Fibroblast of lung (primary cell): ENCODE measurements at regions not wholly inside any gene's neighbourhood (a gene's known extent, or its start where the extent isn't known, plus 50 kb on each side); places are given as distances from the start of the nearest gene placed in this dataset.

Experiments
- DNase-seq, 2 donors: peaks; one replicate each; pipeline versions ENCODE4 v3.0.0 to v3.0.0-alpha.2; 2010; ENCODE audit warnings: low read depth in 2 of 2
- H2AFZ ChIP-seq: 2 replicates; pipeline ENCODE4 v1.5.1; 2012; ENCODE audit warnings: low read length, control low read depth, inconsistent platforms
- H3K27ac ChIP-seq: 2 replicates; pipeline ENCODE4 v1.5.1; 2011; ENCODE audit warnings: low read length, control low read depth; ENCODE audit not compliant: insufficient read depth
- H3K27me3 ChIP-seq: 2 replicates; pipeline ENCODE4 v1.5.1; 2011; ENCODE audit warnings: mild to moderate bottlenecking, low read length; ENCODE audit not compliant: control insufficient read depth, insufficient read depth
- H3K36me3 ChIP-seq: 2 replicates; pipeline ENCODE4 v1.5.1; 2011; ENCODE audit warnings: low read length; ENCODE audit not compliant: control insufficient read depth, insufficient read depth
- H3K4me1 ChIP-seq: 2 replicates; pipeline ENCODE4 v1.5.1; 2011; ENCODE audit warnings: low read length; ENCODE audit not compliant: control insufficient read depth, insufficient read depth; ENCODE audit errors: extremely low read depth
- H3K4me2 ChIP-seq: 2 replicates; pipeline ENCODE4 v1.5.1; 2011; ENCODE audit warnings: low read length, control low read depth; ENCODE audit not compliant: insufficient read depth; ENCODE audit errors: extremely low read depth
- H3K4me3 ChIP-seq, 4 experiments: fragments of 200-600 bp in 1 of 4; sonication (generic) in 1 of 4; replicated peaks in 1 of 4; 2 replicates each; pipeline ENCODE4 v1.5.1; 2011 to 2016; ENCODE audit warnings: low read length in 4 of 4, low read depth in 3 of 4, mild to moderate bottlenecking in 3 of 4, control low read depth in 2 of 4, inconsistent platforms in 1 of 4, mixed read lengths in 1 of 4; ENCODE audit not compliant: insufficient read depth in 1 of 4; ENCODE audit errors: control extremely low read depth in 1 of 4
- H3K79me2 ChIP-seq: 2 replicates; pipeline ENCODE4 v1.5.1; 2012; ENCODE audit warnings: mild to moderate bottlenecking, low read length, inconsistent platforms; ENCODE audit not compliant: control insufficient read depth, insufficient read depth
- H3K9ac ChIP-seq: 2 replicates; pipeline ENCODE4 v1.5.1; 2011; ENCODE audit warnings: mild to moderate bottlenecking, low read length, control low read depth; ENCODE audit not compliant: insufficient read depth
- H3K9me3 ChIP-seq: 2 replicates; pipeline ENCODE4 v1.5.1; 2012; ENCODE audit warnings: low read depth, low read length; ENCODE audit not compliant: control insufficient read depth, insufficient read depth
- H4K20me1 ChIP-seq: 2 replicates; pipeline ENCODE4 v1.5.1; 2011; ENCODE audit warnings: low read length; ENCODE audit not compliant: control insufficient read depth, insufficient read depth; ENCODE audit errors: extremely low read depth
- EZH2 ChIP-seq: IDR thresholded peaks from 2 replicates; pipeline ENCODE4 v1.5.1; 2012; ENCODE audit warnings: low read length, control low read depth, mild to moderate bottlenecking; ENCODE audit errors: missing control alignments
- TF ChIP-seq, protein P1 (sequence below), 2 donors: IDR thresholded peaks in 1 of 2; conservative IDR thresholded peaks in 1 of 2; 1 replicate in 1 of 2; 2 replicates in 1 of 2; pipeline ENCODE4 v1.5.1; 2011 to 2012; ENCODE audit warnings: low read length in 2 of 2, control low read depth in 1 of 2, inconsistent platforms in 1 of 2, low read depth in 1 of 2, mild to moderate bottlenecking in 1 of 2

DNA sequence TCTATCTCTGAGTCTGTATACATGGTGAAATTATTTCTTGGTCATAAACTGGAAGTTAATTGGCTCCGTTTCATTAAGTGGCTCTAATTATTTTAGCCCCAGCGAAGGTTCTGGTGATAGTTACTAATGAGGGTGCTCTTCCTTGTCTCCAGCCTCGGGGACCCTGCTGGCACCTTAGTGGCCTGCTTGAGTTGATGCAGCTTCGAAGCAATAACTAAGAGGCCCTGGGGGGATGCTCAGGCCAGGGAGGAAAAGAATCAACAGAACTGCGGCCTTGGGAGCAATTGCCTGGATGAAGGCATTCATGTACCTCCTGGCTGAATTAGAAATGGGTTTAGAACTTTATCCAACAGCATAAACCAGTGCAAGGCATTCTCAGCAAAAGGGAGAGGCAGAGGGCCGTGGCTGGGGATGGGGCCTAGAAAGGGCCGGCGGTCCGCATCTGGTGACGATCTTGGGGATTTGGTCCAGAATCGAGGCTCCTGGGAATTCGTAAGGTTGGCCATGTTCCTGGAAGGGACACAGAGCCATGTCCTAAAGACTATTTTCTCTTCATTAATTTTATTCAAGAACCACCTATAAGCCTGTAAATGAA lies 100.0 kb upstream of the AJAP1 start:
- H3K9ac ChIP-seq, result no peak overlapping the region
- H3K4me1 ChIP-seq, result no peaks in the 10 kb centered on the region
- H3K27me3 ChIP-seq, result no peaks in the 10 kb centered on the region
- no peak for DNase-seq
- no peaks in the 10 kb centered on the region for H4K20me1 ChIP-seq
- no peaks in the 10 kb centered on the region for H3K79me2 ChIP-seq
- H2AFZ ChIP-seq, result no peak overlapping the region
- TF ChIP-seq, protein P1, sequence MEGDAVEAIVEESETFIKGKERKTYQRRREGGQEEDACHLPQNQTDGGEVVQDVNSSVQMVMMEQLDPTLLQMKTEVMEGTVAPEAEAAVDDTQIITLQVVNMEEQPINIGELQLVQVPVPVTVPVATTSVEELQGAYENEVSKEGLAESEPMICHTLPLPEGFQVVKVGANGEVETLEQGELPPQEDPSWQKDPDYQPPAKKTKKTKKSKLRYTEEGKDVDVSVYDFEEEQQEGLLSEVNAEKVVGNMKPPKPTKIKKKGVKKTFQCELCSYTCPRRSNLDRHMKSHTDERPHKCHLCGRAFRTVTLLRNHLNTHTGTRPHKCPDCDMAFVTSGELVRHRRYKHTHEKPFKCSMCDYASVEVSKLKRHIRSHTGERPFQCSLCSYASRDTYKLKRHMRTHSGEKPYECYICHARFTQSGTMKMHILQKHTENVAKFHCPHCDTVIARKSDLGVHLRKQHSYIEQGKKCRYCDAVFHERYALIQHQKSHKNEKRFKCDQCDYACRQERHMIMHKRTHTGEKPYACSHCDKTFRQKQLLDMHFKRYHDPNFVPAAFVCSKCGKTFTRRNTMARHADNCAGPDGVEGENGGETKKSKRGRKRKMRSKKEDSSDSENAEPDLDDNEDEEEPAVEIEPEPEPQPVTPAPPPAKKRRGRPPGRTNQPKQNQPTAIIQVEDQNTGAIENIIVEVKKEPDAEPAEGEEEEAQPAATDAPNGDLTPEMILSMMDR (conservative IDR thresholded peaks at IDR 0.05 in 1 of 2, IDR thresholded peaks at IDR 0.05 in 1 of 2; ENCODE audit: low read depth in 1 of 2, low read length in 2 of 2), result no peak
- no peak for TF ChIP-seq EZH2
- no peak overlapping the region for H3K27ac ChIP-seq
- no peak overlapping the region for H3K4me3 ChIP-seq
- H3K9me3 ChIP-seq, result no peaks in the 10 kb centered on the region
- H3K4me2 ChIP-seq, result no peak overlapping the region
- no peaks in the 10 kb centered on the region for H3K36me3 ChIP-seq

GRCh38 chr1:4557949-4558348 lies 96.5 kb upstream of the AJAP1 start:
- Histone ChIP-seq H3K27me3 (no peaks in the 10 kb centered on the region), H3K27ac (no peak overlapping the region), H3K4me3 (no peak overlapping the region), H3K4me2 (no peak overlapping the region), H3K79me2 (no peaks in the 10 kb centered on the region), H3K9me3 (no peaks in the 10 kb centered on the region), H4K20me1 (no peaks in the 10 kb centered on the region), H3K9ac (no peak overlapping the region), H3K36me3 (no peaks in the 10 kb centered on the region), H3K4me1 (no peaks in the 10 kb centered on the region), H2AFZ (no peak overlapping the region)
- TF ChIP-seq, protein P1 (conservative IDR thresholded peaks at IDR 0.05 in 1 of 2, IDR thresholded peaks at IDR 0.05 in 1 of 2; ENCODE audit: low read depth in 1 of 2, low read length in 2 of 2), result no peak
- TF ChIP-seq EZH2, result no peak
- no peak for DNase-seq

DNA sequence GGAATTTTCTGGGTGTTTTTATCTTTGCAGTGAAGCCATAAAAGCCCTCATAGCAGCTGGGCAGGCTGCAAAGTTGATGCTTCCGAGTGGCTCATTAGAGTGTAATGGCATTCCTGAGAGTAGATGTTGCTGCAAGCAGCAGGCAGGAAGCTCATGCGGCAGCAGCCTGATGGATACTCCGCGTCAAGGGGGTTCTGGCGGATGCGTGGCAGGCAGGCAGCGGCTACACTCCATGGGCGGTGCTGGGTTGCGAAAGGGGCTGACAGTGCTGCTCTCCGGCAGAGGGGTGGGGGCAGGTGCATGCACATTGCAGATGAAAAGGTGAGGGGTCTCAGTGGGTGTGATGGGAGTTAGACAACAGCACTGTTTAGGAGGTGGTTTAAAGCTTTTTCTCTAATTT lies 93.2 kb upstream of the AJAP1 start:
- no peak for TF ChIP-seq EZH2
- TF ChIP-seq, protein P1 (conservative IDR thresholded peaks at IDR 0.05 in 1 of 2, IDR thresholded peaks at IDR 0.05 in 1 of 2; ENCODE audit: low read depth in 1 of 2, low read length in 2 of 2), result no peak
- Histone ChIP-seq H3K4me2 (no peak overlapping the region), H3K4me1 (no peaks in the 10 kb centered on the region), H3K4me3 (no peak overlapping the region), H3K79me2 (no peaks in the 10 kb centered on the region), H3K27ac (no peak overlapping the region), H3K36me3 (no peaks in the 10 kb centered on the region), H2AFZ (no peak overlapping the region), H4K20me1 (no peaks in the 10 kb centered on the region), H3K27me3 (no peaks in the 10 kb centered on the region), H3K9ac (no peak overlapping the region), H3K9me3 (no peaks in the 10 kb centered on the region)
- no peak for DNase-seq
